G401 (cell line): ENCODE measurements at regions not wholly inside any gene's neighbourhood (a gene's known extent, or its start where the extent isn't known, plus 50 kb on each side); places are given as distances from the start of the nearest gene placed in this dataset.

ENCODE experiments used
- DNase-seq: peaks from one replicate; pipeline ENCODE4 v3.0.0-alpha.2; 2015; ENCODE audit warnings: low spot score
- in situ Hi-C: cut with HindIII; loops from 2 replicates; pipeline ENCODE4 v1.10.0; 2016; ENCODE audit warnings: low sequenced_read_pairs, mixed read lengths

DNA sequence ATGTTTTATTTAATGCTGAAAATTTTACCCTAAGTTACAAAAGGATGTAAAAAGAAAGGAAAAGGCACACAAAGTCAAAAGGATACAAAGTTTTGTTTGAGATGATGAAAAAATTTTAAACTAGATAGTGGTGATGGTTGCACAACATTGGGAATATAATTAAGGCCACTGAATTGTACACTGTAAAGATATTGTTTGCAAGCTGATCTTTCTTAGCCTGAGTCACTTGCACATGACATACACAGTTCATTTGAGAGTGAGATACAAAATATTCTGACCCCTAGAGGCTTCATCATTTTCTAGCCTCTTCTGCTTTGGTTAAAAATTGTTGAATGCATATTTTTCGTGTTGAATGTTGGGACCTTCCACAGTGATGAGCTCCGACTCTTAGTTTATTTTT lies 462.6 kb downstream of the HDGFL1 start:
- DNase-seq: no peak
- in situ Hi-C loops: no loop called here

DNA sequence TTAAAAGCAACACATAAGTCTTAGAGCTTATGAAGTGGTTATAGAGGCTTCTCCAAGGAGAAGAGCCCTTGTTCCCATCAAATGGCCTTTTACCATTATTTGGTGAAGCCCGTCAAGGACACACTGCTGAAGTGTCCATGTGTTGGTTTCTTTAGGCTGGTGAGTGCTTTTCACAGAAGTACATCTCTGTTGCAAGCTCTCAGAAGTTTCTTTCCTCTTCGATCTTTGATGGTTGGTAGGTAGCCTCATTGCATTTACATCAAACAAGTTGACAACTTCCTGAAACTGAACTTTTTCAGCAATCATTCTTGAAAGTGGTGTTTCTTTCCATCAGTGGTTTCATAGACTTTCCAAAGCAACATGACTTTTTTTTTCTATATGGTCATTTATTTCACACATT lies 465.6 kb downstream of the HDGFL1 start:
- DNase-seq: no peak
- in situ Hi-C loops: no loop called here

DNA sequence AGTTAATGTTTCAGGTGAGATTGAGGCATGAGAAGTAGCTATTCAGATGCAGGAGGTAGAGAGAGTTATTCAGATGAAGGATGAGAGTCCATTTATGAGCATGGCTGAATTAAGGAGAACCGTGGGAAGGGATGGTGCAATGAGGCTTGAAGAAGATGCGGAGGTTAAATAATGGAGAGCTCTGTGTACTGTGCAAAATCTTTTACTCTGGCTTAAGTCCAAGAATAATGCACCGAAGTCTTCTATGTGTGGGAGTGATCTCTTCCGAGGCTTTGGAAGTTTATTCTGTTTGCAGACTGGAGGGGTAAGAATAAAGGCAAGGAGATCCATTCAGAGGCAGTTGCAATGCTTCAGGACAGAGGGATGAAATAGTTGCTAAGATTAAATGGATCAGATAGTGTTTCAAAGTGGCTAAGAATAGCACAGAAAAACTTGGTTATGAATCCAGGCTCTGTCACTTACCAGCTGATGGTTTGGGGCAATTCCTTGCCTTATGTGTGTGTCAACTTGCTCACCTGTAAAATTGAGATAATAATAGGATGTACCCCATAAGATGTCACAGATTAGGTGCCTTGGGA lies 467.1 kb downstream of the HDGFL1 start:
- no peak for DNase-seq

DNA sequence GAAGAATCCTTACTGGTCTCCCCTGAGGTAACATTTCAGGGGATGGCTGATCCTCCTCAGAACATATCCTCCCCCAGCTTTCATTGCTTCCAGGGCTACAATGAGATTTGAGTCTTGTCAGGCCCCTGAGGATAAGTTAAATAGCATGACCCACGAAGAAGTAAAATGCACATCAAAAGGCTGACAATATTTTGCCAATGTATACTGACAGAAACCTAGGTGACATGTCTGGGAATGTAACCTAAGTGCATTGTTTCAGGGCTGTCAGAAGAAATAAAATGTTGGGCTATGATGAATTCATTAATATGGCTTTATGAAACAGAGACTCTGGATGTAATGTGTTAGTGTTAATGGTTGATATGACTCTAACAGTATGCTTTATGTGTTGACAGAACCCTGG lies 471.5 kb downstream of the HDGFL1 start:
- no peak for DNase-seq
- in situ Hi-C loops: no loop called here

More for the DNA sequence above, 467.1 kb downstream of the HDGFL1 start:
- in situ Hi-C loops: no loop called here

DNA sequence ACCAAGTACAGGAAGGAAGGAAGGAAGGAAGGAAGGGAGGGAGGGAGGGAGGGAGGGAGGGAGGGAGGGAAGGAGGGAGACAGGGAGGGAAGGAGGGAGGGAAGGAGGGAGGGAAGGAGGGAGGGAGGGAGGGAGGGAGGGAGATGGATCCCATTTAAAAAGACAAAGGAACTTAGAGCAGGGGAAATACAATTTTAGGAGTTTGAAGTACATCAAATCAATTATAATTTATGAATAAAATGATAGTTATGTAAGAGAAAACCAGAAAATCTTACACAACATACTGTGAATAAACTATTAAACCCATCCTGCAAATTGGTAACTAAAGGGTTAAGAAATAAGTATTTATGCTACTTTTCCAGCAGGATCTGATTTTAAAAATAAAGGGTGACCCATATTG lies 475.9 kb downstream of the HDGFL1 start:
- in situ Hi-C loops: no loop called here
- no peak for DNase-seq

DNA sequence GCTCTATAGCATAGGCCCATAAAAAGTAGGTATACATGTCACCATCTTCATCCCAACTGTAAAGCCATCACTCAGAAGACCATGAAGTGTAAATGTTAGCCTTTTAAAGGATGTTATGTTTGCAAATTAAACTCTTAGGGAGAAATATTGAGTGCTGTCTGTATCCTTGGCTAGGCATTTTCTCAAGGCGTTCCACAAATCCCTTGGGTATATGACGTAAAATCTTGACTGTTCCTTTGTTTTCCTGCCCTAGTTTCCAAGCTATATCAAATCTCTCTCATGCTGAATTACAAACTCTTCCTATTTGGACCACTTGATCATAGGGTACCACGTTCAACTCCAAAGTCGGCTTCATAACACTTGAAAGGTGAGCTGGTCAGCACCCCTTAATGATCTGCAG lies 486.2 kb downstream of the HDGFL1 start:
- no peak for DNase-seq
- in situ Hi-C loops: no loop called here

DNA sequence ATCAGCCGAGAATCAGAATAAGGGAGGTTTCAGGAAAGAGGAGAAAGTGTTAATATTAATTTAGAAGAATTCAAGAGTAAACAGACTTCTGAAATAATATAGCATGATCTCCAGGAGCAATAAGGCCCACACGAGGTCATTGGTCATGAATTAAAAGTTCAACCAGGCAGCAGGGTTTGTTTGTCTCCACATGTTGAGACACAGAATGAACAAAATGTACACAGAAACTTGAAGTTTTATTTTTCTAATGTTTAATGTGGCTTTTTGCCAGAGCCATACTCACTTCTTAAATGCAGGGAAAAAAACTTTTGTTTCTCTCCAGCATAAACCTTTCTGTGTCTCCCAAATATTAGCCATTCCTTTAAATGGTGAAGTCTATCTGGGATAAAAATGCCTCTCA lies 504.5 kb downstream of the HDGFL1 start:
- in situ Hi-C loops: no loop called here
- DNase-seq: no peak

DNA sequence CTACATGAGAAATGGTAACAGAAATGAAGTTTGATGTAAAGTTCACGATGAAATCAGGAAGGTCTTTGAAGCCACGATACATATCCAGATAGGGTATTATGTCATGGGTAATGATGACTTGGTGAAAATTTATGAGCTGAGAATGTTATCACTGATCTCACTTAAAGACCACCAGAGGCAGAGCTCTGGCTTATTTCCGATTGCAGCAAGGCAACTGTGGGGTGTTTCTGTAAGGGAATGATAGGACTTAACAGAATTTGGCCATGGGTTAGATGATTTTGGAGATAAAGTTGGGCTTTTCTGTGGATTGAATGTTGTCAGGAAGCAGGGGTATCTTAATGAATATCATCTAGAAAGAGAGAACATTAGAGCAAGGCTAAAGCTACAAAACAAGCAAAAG lies 508.4 kb downstream of the HDGFL1 start:
- no peak for DNase-seq
- in situ Hi-C loops: no loop called here

DNA sequence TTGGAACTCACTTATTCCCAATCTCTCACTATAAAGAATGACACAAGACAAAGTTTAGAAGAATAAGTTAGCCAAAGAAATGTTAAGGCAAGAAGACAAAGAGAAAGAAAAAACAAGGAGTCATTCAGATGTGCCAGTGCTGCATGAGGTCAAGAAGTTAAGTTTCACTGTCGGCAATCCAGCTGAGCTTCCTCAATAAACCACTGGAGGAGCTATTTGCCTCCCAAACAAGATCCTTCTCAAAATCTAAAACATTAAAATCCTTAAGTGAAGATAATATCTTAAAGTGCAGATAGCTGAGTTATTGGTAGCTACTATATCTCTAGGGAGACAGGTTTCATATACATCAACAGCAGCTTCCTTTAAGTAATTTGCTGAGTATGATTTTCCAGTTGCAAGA lies 512.3 kb downstream of the HDGFL1 start:
- no peak for DNase-seq
- in situ Hi-C loops: no loop called here

DNA sequence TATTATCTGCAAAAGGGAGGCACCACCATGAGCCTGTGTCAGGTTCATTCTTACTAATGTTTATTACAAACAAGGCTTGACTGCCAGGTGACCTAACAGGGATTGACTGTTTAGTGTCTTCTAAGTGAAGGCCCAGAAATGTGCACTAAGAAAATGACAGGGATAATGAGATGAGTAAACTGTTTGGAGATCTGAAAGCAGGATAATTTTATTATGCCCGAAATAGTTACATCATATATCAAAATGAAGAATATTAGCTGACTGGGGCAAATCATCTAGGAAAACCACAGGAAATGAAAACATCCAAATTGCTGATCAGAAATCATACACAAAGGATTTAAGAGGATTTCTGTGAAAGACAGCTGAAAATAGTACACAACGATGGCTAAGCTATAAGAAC lies 516.7 kb downstream of the HDGFL1 start:
- in situ Hi-C loops: no loop called here
- DNase-seq: no peak

DNA sequence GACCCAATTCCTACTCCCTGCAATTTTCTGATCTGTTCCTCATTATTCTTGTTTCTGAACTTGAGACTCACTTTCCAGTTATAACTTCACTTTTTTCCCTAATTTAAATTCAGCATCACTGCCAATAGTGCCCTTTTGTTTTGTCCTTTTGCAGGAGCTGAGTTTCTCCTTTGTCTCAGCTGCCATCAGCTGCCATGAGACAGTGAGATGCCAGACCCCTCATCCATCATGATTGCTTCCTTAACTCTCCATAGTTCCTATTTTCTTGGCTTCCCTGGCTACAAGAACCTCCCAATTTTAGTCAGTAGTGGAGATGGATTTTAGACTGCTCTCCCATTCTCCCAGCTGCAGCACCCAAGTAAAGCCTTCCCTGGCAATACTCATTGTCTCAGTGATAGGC lies 518.1 kb downstream of the HDGFL1 start:
- DNase-seq: no peak
- in situ Hi-C loops: no loop called here

DNA sequence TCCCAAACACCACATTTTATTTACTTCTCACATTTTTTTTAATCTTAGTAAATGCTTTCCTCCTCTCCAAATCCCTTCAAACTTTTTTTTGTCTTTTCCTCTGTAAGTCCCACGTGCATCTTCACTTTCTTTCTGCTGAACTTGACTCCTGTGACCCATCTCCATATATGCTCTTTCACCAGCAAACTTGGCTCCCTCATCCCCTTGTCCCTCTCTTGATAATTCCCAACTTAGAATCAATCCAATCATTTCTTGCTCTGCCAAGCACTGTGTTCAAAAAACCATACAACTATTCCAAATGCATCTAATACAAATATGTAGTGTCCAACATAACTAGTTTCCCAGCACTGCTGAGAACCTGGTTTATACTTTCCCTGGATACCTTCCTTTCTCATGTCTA lies 519.4 kb downstream of the HDGFL1 start:
- no peak for DNase-seq
- in situ Hi-C loops: no loop called here

DNA sequence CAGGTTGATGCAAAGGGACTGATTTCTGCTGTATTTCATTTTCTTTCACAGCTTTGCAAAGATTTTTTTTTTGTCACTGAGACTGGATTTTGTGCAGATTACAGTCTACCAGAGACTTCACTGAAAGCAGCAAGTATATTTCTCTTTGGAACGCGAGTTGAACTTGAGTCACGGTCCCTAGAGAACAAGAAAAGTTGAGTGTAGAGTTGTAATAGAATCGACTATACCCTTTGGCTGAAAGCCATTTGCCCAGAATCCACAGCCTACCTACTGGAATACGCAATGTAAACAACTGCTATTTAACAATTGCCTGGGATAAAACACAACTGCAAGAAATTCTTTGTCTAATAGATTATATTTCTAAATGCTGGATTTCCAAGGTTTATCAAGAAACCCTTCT lies 520.6 kb downstream of the HDGFL1 start:
- DNase-seq: no peak
- in situ Hi-C loops: no loop called here

DNA sequence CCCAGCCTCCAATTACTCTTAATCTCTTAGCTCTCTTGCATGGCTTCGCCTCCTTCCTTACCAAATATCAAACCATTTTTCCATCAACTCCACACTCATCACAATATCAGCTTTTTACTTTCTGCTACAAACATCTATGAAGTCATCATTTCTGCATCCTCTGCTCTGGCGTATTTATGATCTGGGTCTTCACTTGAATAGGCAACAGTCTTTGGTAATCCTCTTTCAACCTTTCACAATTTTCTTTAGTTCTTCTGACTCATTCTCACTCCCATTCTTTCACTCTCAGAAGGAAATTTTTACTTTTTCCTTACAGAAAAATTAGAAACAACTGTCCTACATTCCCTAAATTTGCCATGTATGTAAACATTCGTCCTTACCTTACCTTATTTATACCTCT lies 522.4 kb downstream of the HDGFL1 start:
- DNase-seq: no peak
- in situ Hi-C loops: no loop called here

DNA sequence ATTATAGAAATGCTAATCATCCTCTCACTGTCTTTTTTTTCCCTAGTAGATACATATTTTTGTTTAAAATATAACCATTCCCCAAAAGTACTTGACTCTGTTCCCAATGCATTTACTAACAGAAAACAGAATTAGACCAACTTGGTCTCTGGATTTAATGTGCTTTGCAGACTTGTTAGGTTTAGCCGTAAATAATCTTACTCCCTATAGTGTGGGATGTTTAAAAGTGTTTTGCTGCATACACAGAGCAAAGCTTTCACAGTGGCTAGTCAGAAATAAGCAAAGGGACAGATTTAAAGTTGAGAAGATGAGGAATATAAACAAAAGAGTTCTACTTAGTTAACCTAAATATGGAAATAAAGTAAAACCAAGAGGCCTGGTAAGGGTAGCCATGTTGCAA lies 527.5 kb downstream of the HDGFL1 start:
- in situ Hi-C loops: no loop called here
- no peak for DNase-seq

DNA sequence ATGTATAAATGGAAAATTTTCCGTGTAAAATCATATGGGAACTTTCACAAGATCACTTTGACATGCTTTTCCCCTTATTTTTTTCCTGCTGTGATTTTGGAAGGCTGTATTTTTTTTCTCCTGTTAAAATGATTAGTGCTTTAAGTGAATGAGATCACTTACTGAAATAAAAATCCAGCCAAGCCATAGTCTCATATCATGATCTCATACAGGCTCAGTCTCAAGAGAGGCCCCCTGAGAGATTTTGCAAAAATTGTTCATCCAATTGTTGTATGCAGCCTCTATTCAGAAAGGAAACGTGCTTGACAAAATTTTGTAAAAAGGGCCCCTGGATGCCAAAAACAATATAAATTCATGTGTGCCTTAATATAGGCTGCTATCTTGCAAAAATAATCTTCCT lies 528.2 kb downstream of the HDGFL1 start:
- in situ Hi-C loops: no loop called here
- DNase-seq: no peak

DNA sequence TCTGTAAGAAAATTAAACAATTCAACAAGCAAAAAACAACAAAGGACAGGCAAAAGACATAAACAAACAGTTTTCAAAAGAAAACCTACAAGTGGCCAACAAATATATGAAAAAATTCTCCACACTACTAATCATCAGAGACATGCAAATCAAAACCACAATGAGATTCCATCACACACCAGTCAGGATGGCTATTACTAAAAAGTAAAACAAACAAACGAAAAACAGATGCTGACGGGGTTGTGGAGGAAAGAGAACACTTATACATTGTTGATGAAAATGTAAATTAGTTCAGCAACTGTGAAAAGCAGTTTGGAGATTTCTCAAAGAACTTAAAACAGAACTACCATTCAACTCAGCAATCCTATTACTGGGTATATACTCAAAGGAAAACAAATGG lies 537.6 kb downstream of the HDGFL1 start:
- DNase-seq: no peak
- in situ Hi-C loops: no loop called here

DNA sequence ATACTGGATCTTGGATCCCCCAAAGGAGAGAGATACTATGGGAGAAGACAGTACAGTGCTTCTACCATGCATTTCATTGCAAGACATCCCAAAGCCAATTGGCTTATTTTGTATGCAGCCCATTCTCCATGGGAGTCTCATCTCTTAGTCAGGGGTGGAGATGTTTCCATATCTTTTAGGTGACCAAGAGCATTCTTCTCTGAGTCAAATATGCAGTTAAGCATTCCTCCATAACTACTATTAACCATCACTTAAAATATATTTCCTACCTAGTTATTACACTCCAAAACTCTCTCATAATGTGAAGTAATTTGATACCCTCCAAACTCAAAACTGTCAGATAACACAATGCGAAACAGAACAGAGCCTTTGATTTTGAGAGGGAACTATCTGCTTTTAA lies 542.6 kb downstream of the HDGFL1 start:
- in situ Hi-C loops: no loop called here
- no peak for DNase-seq

DNA sequence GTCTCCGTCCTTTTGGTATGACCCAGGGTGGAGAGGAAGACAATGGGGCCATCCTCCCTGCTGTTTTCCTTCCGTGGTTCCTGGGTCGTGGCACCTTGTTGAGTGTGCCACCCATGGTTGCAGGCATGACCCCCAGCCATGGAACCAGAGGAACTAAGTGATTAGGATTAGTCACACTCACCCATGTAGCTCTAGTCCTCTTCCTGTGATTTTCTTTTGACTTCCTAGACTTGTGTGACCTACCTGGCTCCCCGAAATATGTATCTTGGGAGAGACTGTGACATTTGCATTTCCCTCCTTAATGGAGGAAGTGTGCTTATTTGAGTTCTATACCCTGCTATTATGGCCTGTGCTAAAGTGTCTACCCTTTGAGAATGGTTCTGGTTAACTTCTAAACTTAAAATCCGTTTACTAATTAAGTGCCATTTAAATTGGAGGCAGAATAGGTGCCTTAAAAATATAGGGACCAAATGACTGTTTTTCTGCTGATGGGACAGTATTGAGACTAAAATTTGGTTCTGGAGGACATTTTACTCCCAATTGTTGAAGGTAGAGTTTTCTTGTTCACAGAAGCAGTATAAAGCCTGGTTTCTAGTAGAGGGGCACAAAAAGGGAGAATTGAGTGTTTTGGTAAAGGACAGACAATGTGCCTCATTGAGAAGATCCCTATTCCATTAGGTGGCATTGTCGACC lies 545.6 kb downstream of the HDGFL1 start:
- in situ Hi-C loops: no loop called here
- DNase-seq: no peak

DNA sequence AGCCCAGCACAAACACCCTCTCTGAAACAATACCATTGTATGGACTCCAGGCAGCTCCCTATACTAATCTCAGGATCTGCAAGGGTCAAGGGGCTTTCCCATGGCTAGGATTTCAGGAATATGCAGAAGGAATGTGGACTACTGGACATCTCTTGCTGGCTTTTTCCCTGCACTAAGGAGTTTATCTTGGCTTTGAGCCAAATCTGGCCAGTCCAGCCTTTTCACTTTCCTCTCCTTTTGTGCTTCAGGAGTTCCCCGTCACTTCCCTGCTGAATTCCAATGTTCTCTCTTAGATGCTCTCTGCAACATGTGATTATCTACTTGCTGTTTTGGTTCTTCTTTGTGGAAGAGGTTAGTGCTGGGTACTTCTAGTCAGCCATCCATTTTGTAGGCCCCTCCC lies 568.2 kb downstream of the HDGFL1 start:
- DNase-seq: no peak
- in situ Hi-C loops: no loop called here

DNA sequence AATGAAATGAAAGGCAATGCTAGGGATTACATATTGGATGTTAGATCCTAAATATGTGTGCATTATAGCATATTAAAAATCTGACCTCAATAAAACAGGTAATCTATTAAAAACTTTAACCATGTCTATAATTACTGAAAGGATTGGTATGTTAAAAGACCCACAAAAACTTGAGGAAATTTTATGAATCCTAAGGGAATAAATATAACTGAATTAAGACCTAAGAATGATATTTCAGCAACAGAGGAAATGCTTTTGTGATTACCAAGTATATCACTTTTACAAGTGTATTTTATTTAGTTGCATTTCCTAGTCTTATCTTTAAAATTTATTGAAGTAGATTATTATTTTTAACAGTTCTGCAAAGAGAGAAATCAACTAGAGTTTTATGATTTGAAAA lies 571.5 kb downstream of the HDGFL1 start:
- DNase-seq: no peak
- in situ Hi-C loops: no loop called here

DNA sequence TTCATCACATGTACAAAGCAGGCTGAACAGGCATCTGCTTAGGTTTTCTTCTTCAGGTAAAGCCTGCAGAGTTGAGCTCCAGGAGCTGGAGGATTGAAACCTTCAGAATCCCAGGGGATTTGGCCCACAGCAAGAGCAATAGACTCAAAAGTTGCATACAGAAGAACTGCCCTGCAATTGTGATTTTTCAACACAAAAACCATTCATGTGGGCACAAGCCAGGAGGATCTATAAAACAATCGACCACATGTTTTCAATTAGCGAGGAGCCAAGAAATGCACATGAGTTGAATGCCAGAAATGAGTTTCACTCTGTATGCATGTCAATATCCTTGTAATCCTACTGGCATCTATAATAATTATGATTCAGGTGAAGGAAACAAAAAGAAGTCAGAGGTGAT lies 576.4 kb downstream of the HDGFL1 start:
- no peak for DNase-seq
- in situ Hi-C loops: no loop called here
